Heart left ventricle (tissue), 16 donors: ENCODE measurements at regions not wholly inside any gene's neighbourhood (a gene's known extent, or its start where the extent isn't known, plus 50 kb on each side); places are given as distances from the start of the nearest gene placed in this dataset.

Experiments used
- ATAC-seq, 4 donors: fragments of 200-7000 bp; cut with Tn5 transposase; one replicate each; pipeline ENCODE4 v1.9.1; 2020 to 2022; ENCODE audit warnings: moderate library complexity in 4 of 4, mild to moderate bottlenecking in 3 of 4, moderate number of reproducible peaks in 1 of 4
- DNase-seq, 5 donors: peaks; one replicate each; pipeline ENCODE4 v3.0.0-alpha.2; 2020
- H3K27ac ChIP-seq, 12 donors: fragments of 200-600 bp; sonication (generic) in 4 of 12; one replicate each; pipeline versions ENCODE4 v1.5.0 to v1.8.0; 2016 to 2022; ENCODE audit warnings: mild to moderate bottlenecking in 2 of 12
- H3K27me3 ChIP-seq, 9 donors: fragments of 200-600 bp; sonication (generic) in 2 of 9; one replicate each; pipeline versions ENCODE4 v1.5.1 to v1.8.0; 2016 to 2022; ENCODE audit warnings: mild to moderate bottlenecking in 3 of 9
- H3K36me3 ChIP-seq, 9 donors: fragments of 200-600 bp; sonication (generic) in 2 of 9; one replicate each; pipeline versions ENCODE4 v1.5.0 to v1.8.0; 2018 to 2022; ENCODE audit warnings: mild to moderate bottlenecking in 2 of 9
- H3K4me1 ChIP-seq, 12 donors: fragments of 200-600 bp; sonication (generic) in 4 of 12; one replicate each; pipeline versions ENCODE4 v1.5.0 to v1.8.0; 2016 to 2022; ENCODE audit warnings: mild to moderate bottlenecking in 3 of 12
- H3K4me3 ChIP-seq, 12 donors: fragments of 200-600 bp; sonication (generic) in 4 of 12; one replicate each; pipeline versions ENCODE4 v1.5.0 to v1.8.0; 2017 to 2022; ENCODE audit warnings: mild to moderate bottlenecking in 9 of 12, moderate library complexity in 4 of 12
- H3K9me3 ChIP-seq, 12 donors: fragments of 200-600 bp; sonication (generic) in 4 of 12; one replicate each; pipeline versions ENCODE4 v1.5.0 to v1.8.0; 2016 to 2022; ENCODE audit warnings: mild to moderate bottlenecking in 1 of 12
- POLR2A ChIP-seq, 2 donors: fragments of 450-650 bp; IDR thresholded peaks; one replicate each; pipeline ENCODE4 v1.6.1; 2017; ENCODE audit warnings: antibody characterized with exemption in 2 of 2, mild to moderate bottlenecking in 2 of 2, moderate library complexity in 2 of 2
- WGBS, 4 donors: extraction: QIAGEN DNeasy Blood & Tissue Kit in 2 of 4; methylation state at CpG; one replicate each; pipeline versions ENCODE4 v1.1.5 to v1.1.7; 2013 to 2018; 5-methylcytosine and 5-hydroxymethylcytosine counted together
- intact Hi-C, 10 donors: fragments of 100-400 bp; cut with DNase I; formaldehyde crosslinking; loops; one replicate each; pipeline versions ENCODE4 v1.11.1 to v1.14.2; 2022
- TF ChIP-seq, protein P1 (sequence below), 12 donors: fragments of 200-600 bp; sonication (generic) in 4 of 12; IDR thresholded peaks; one replicate each; pipeline versions ENCODE4 v1.5.0 to v1.8.0; 2018 to 2022; ENCODE audit warnings: antibody characterized with exemption in 12 of 12, mild to moderate bottlenecking in 5 of 12
- donor health status: ischemic (EF 13 %, LVEDD 7.1; RV severe dilation, severe dysfunction).
- donor health status: healthy with polysubstance abuse.
- donor health status: DM: no; HTN: yes; CAD: no.
- donor health status: DM: no; HTN: no; CAD: no.
- donor health status: ischemic (EF 25% LVEDD 6.9; RV normal size, moderate dysfunction).
- donor health status: ischemic (EF 25% LVEDD 5.7; RV mildly dilated, moderate dysfunction).
- donor health status: healthy.
- donor health status: DM: yes; HTN: yes; CAD: no.
- donor health status: ischemic (EF 35%, LVEDD 5.7; RV mildly dilated, moderate dysfunction).
- donor health status: nonischemic (EF 11% LVEDD 7.7; RV severe dilation, severe dysfunction).
- donor health status: DM: yes; HTN: yes; CAD: no.
- donor health status: PGD.
- donor health status: ischemic (EF 29% LVEDD 5.4; RV normal size, mild dysfunction).
- donor health status: nonischemic (EF 23%, LVEDD 6.1; RV moderate dilation, normal function).

DNA sequence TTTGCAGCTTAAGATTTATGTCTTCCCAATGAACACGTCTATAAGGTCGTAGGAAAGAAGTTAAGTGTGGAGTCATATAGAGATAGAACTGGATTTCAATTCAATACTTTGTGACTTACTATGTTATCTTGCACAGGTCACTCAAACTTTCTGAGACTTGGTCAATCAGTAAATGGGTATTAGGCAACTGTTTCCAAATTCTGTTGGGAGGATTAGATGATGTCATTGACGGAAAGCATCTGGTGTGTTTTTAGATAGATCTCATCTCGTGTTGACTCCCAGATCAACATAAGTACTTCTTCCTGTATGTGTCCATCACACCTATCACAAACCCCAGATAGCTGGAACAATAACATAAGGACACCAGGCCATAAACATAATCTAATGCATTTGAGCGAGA is 771.1 kb upstream of the FANCL start:
- intact Hi-C loops, result no loop called here
- no peak for ATAC-seq
- TF ChIP-seq, protein P1, sequence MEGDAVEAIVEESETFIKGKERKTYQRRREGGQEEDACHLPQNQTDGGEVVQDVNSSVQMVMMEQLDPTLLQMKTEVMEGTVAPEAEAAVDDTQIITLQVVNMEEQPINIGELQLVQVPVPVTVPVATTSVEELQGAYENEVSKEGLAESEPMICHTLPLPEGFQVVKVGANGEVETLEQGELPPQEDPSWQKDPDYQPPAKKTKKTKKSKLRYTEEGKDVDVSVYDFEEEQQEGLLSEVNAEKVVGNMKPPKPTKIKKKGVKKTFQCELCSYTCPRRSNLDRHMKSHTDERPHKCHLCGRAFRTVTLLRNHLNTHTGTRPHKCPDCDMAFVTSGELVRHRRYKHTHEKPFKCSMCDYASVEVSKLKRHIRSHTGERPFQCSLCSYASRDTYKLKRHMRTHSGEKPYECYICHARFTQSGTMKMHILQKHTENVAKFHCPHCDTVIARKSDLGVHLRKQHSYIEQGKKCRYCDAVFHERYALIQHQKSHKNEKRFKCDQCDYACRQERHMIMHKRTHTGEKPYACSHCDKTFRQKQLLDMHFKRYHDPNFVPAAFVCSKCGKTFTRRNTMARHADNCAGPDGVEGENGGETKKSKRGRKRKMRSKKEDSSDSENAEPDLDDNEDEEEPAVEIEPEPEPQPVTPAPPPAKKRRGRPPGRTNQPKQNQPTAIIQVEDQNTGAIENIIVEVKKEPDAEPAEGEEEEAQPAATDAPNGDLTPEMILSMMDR (IDR thresholded peaks at IDR 0.05), result no peak
- no peak for TF ChIP-seq POLR2A (IDR thresholded peaks at IDR 0.05)
- no peak overlapping the region for H3K4me3 ChIP-seq
- H3K9me3 ChIP-seq, result peaks cover 0 to 9% (median 3%) of the 10 kb centered on the region in 12 donors
- no peak for DNase-seq
- no peaks in the 10 kb centered on the region for H3K4me1 ChIP-seq
- no peaks in the 10 kb centered on the region for H3K27me3 ChIP-seq
- no peak overlapping the region for H3K27ac ChIP-seq
- 41 to 58% (median 52%) methylated on average over 5 of the region's 5 CpGs for WGBS, 4 donors
- H3K36me3 ChIP-seq, result no peaks in the 10 kb centered on the region

DNA sequence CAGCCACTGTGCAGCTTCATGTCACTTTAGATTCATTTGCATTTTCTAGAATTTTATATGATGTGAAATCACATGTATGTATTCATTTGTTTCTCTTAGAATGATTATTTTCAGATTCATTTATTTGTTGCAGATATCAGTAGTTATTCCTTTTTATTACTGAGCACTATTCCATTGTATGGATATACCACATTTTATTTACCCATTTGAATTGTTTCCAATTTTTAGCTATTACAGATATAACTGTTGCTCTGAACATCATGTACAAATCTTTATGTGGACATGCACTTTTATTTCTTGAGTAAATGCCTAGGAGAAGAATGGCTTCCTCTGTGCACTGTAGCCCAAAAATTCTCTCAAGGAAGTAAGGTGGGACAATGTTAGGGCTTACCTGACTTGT is 767.8 kb upstream of the FANCL start:
- Histone ChIP-seq H3K36me3 (no peaks in the 10 kb centered on the region), H3K4me3 (no peak overlapping the region), H3K27ac (no peak overlapping the region), H3K27me3 (no peaks in the 10 kb centered on the region), H3K4me1 (no peaks in the 10 kb centered on the region), H3K9me3 (peaks cover 0 to 9% (median 0%) of the 10 kb centered on the region in 12 donors)
- ATAC-seq, result no peak
- intact Hi-C loops, result no loop called here
- DNase-seq, result no peak
- TF ChIP-seq, protein P1 (IDR thresholded peaks at IDR 0.05), result no peak
- TF ChIP-seq POLR2A (IDR thresholded peaks at IDR 0.05), result no peak

DNA sequence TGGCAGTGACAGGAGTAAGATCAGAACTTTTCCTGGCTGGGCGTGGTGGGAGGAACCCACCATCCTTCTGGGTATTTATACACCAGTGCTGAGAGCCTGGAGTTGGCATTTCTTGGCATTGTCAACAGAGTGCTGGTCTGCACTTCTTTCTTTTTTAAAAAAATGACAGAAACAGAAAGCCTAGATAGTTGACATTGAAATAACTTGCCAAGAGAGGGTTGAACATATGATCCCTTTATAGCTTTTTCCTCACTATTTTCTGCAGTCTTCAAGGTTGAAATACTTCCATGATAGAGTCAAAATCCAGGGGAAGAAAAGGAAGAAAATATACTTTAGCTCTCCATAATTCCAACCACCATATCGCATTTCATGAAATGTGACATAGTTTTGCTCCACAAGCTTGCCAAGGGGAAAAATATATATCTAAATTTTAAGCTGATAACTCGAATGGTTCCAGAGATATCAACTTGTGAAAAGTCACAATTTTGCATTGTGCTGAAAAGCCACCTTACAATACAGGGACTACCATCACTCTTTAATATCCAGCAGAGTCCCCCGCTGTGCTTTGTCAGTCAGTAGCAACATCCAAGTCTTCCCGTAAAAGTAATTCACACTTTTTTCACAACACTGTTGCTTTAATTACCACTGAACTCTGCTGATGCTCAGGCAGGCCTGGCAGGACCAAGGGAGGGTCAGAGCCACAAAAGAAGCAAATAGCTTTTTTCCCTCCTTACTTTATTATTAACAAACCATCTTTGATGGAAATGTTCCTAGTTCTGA is 764.9 kb upstream of the FANCL start:
- no peaks in the 10 kb centered on the region for H3K36me3 ChIP-seq
- no peak for TF ChIP-seq POLR2A (IDR thresholded peaks at IDR 0.05)
- TF ChIP-seq, protein P1 (IDR thresholded peaks at IDR 0.05), result no peak
- WGBS, 4 donors, result 53 to 67% (median 63%) methylated on average over 5 of the region's 5 CpGs
- peaks cover 0 to 9% (median 0%) of the 10 kb centered on the region in 12 donors for H3K9me3 ChIP-seq
- intact Hi-C loops, result no loop called here
- no peaks in the 10 kb centered on the region for H3K4me1 ChIP-seq
- DNase-seq (no peak), ATAC-seq (no peak)
- H3K27ac ChIP-seq, result no peak overlapping the region
- H3K4me3 ChIP-seq, result no peak overlapping the region
- no peaks in the 10 kb centered on the region for H3K27me3 ChIP-seq

DNA sequence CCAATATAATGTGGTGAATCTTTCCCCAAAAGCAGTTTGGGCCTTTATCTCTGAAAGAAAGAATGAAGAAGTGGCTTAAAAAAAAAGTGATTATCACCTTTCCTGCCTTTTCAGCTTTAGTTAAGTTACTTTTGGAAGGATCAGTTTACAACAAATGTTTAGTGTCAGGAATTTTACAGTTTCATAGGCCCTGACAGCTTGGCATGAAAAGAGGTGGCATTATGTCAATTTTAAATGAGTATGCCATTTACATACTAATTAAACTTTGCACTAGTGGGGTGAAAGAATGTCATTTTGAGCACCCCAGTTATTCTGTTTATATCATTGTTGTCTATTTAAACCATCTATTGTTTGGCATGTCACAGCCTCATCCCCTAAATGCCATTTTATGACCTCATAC is 763.5 kb upstream of the FANCL start:
- Histone ChIP-seq H3K9me3 (peaks cover 0 to 9% (median 0%) of the 10 kb centered on the region in 12 donors), H3K4me3 (no peak overlapping the region), H3K27ac (no peak overlapping the region), H3K27me3 (no peaks in the 10 kb centered on the region), H3K4me1 (no peaks in the 10 kb centered on the region), H3K36me3 (no peaks in the 10 kb centered on the region)
- TF ChIP-seq POLR2A (IDR thresholded peaks at IDR 0.05), result no peak
- TF ChIP-seq, protein P1 (IDR thresholded peaks at IDR 0.05), result no peak
- intact Hi-C loops, result no loop called here
- ATAC-seq (no peak), DNase-seq (no peak)
